Liver (tissue), 8 donors: ENCODE measurements at regions not wholly inside any gene's neighbourhood (a gene's known extent, or its start where the extent isn't known, plus 50 kb on each side); places are given as distances from the start of the nearest gene placed in this dataset.

Experiments used
- DNase-seq: peaks from one replicate; pipeline ENCODE4 v3.0.0-alpha.2; 2017; ENCODE audit warnings: low spot score
- H3K27ac ChIP-seq, 2 donors: one replicate each; pipeline ENCODE4 v1.7.0; 2013; ENCODE audit warnings: inconsistent platforms in 2 of 2, low read length in 2 of 2, control low read depth in 1 of 2, low read depth in 1 of 2, mild to moderate bottlenecking in 1 of 2
- H3K27me3 ChIP-seq, 4 donors: one replicate each; pipeline versions ENCODE4 v1.6.1 to v1.7.0; 2013; ENCODE audit warnings: low read length in 3 of 4, inconsistent platforms in 1 of 4, mild to moderate bottlenecking in 1 of 4, moderate library complexity in 1 of 4; ENCODE audit not compliant: control insufficient read depth in 4 of 4, insufficient read depth in 4 of 4
- H3K36me3 ChIP-seq, 4 donors: one replicate each; pipeline versions ENCODE4 v1.6.1 to v1.7.0; 2013; ENCODE audit warnings: low read length in 3 of 4, mild to moderate bottlenecking in 3 of 4, low read depth in 1 of 4, moderate library complexity in 1 of 4; ENCODE audit not compliant: control insufficient read depth in 4 of 4, insufficient read depth in 3 of 4
- H3K4me1 ChIP-seq, 4 donors: one replicate each; pipeline versions ENCODE4 v1.6.1 to v1.7.0; 2013; ENCODE audit warnings: low read length in 3 of 4, mild to moderate bottlenecking in 3 of 4, moderate library complexity in 1 of 4; ENCODE audit not compliant: control insufficient read depth in 4 of 4, insufficient read depth in 4 of 4
- H3K4me3 ChIP-seq, 3 donors: one replicate each; pipeline versions ENCODE4 v1.6.1 to v1.7.0; 2013; ENCODE audit warnings: low read length in 3 of 3, control low read depth in 1 of 3, low read depth in 1 of 3, mild to moderate bottlenecking in 1 of 3
- H3K9ac ChIP-seq, 2 donors: one replicate each; pipeline ENCODE4 v1.7.0; 2013; ENCODE audit warnings: low read length in 2 of 2, mild to moderate bottlenecking in 2 of 2, moderate library complexity in 2 of 2, control low read depth in 1 of 2, low read depth in 1 of 2
- H3K9me3 ChIP-seq, 4 donors: one replicate each; pipeline versions ENCODE4 v1.6.1 to v1.7.0; 2013; ENCODE audit warnings: low read length in 3 of 4; ENCODE audit not compliant: control insufficient read depth in 4 of 4
- EGR1 ChIP-seq, 2 donors: IDR thresholded peaks; 2 replicates each; pipeline ENCODE4 v1.6.1; 2016 to 2018; ENCODE audit warnings: antibody characterized with exemption in 2 of 2, low read depth in 2 of 2
- FOXA1 ChIP-seq: IDR thresholded peaks from 2 replicates; pipeline ENCODE4 v1.6.1; 2016; ENCODE audit warnings: antibody characterized with exemption
- FOXA2 ChIP-seq: IDR thresholded peaks from 2 replicates; pipeline ENCODE4 v1.6.1; 2016; ENCODE audit warnings: antibody characterized with exemption
- HNF4A ChIP-seq, 2 donors: conservative IDR thresholded peaks; 2 replicates each; pipeline ENCODE4 v1.6.1; 2016; ENCODE audit warnings: antibody characterized with exemption in 2 of 2, mild to moderate bottlenecking in 2 of 2
- JUND ChIP-seq, 2 donors: IDR thresholded peaks; 2 replicates each; pipeline ENCODE4 v1.6.1; 2016; ENCODE audit warnings: antibody characterized with exemption in 2 of 2
- NR2F2 ChIP-seq: IDR thresholded peaks from 2 replicates; pipeline ENCODE4 v1.6.1; 2016; ENCODE audit warnings: antibody characterized with exemption
- RAD21 ChIP-seq, 2 donors: IDR thresholded peaks; 2 replicates each; pipeline ENCODE4 v1.6.1; 2016; ENCODE audit warnings: antibody characterized with exemption in 2 of 2, mild to moderate bottlenecking in 2 of 2
- REST ChIP-seq: IDR thresholded peaks from 2 replicates; pipeline ENCODE4 v1.6.1; 2016; ENCODE audit warnings: antibody characterized with exemption, mild to moderate bottlenecking
- RXRA ChIP-seq, 2 donors: IDR thresholded peaks; 2 replicates each; pipeline ENCODE4 v1.6.1; 2017 to 2018; ENCODE audit warnings: antibody characterized with exemption in 2 of 2, mild to moderate bottlenecking in 1 of 2
- SP1 ChIP-seq: IDR thresholded peaks from 2 replicates; pipeline ENCODE4 v1.6.1; 2018; ENCODE audit warnings: antibody characterized with exemption, mild to moderate bottlenecking
- TAF1 ChIP-seq: conservative IDR thresholded peaks from 2 replicates; pipeline ENCODE4 v1.6.1; 2016; ENCODE audit warnings: antibody characterized with exemption, mild to moderate bottlenecking
- YY1 ChIP-seq: IDR thresholded peaks from 2 replicates; pipeline ENCODE4 v1.6.1; 2016; ENCODE audit warnings: antibody characterized with exemption, mild to moderate bottlenecking
- ZBTB33 ChIP-seq: IDR thresholded peaks from 2 replicates; pipeline ENCODE4 v1.6.1; 2016; ENCODE audit warnings: antibody characterized with exemption
- WGBS: extraction: QIAGEN DNeasy Blood & Tissue Kit; methylation state at CpG from one replicate; pipeline ENCODE4 v1.1.7; 2013; 5-methylcytosine and 5-hydroxymethylcytosine counted together
- TF ChIP-seq, protein P1 (sequence below): IDR thresholded peaks from 2 replicates; pipeline ENCODE4 v1.6.1; 2016; ENCODE audit warnings: antibody characterized with exemption
- TF ChIP-seq, protein P2 (sequence below): IDR thresholded peaks from 2 replicates; pipeline ENCODE4 v1.6.1; 2016; ENCODE audit warnings: antibody characterized with exemption
- TF ChIP-seq, protein P3 (sequence below): fragments of 150-350 bp; IDR thresholded peaks from 2 replicates; pipeline ENCODE4 v1.5.1; 2017; ENCODE audit warnings: improper control_type of control experiment, low read depth, low read length; ENCODE audit not compliant: missing input control
- donor health status: healthy.
- donor health status: healthy.
- donor health status: healthy.
- donor health status: healthy.
- donor health status: healthy.

DNA sequence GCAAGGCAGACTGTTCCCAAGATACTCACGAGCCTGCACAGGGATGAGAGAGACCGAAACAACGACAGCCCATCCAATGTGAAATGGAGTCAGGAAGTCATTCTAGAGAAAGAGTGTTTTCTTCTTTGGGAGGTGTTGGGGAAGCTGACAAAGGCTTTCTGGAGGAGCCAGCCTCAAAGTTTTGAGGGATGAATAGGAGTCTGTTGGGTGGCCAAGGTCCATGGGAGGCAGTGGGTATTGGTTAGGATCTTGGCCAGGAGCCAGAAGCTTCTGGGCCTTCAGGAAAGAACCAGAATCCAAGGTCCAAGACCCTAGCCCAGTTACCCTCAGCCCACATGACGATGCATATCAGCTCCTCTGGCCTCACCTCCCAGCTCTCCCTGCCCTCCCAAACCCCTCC, 59.9 kb upstream of the SHISAL1 start:
- TF ChIP-seq FOXA2 (no peak), HNF4A (conservative IDR thresholded peaks at IDR 0.05) (no peak), FOXA1 (no peak), RXRA (IDR thresholded peaks at IDR 0.05) (no peak)
- TF ChIP-seq, protein P1, sequence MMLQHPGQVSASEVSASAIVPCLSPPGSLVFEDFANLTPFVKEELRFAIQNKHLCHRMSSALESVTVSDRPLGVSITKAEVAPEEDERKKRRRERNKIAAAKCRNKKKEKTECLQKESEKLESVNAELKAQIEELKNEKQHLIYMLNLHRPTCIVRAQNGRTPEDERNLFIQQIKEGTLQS = no peak
- H3K9me3 ChIP-seq = peaks cover 1 to 6% (median 2%) of the 10 kb centered on the region in 4 donors
- no peaks in the 10 kb centered on the region for H3K36me3 ChIP-seq
- WGBS = 88% methylated on average over 4 of the region's 4 CpGs
- H3K27me3 ChIP-seq = no peaks in the 10 kb centered on the region
- DNase-seq = no peak
- no peaks in the 10 kb centered on the region for H3K4me1 ChIP-seq
- H3K27ac ChIP-seq = no peak overlapping the region
- no peak overlapping the region for H3K4me3 ChIP-seq
- no peak overlapping the region for H3K9ac ChIP-seq

GRCh38 chr22:44371741-44372525, 59.2 kb upstream of the SHISAL1 start:
- TF ChIP-seq EGR1 (IDR thresholded peaks at IDR 0.05; ENCODE audit: low read depth in 2 of 2) (no peak), TAF1 (no peak), YY1 (no peak), NR2F2 (no peak), FOXA2 (no peak), RAD21 (IDR thresholded peaks at IDR 0.05) (no peak), RXRA (IDR thresholded peaks at IDR 0.05) (no peak), JUND (IDR thresholded peaks at IDR 0.05) (no peak), FOXA1 (no peak), ZBTB33 (no peak), SP1 (no peak), REST (no peak)
- TF ChIP-seq, protein P1 = no peak
- TF ChIP-seq, protein P2, sequence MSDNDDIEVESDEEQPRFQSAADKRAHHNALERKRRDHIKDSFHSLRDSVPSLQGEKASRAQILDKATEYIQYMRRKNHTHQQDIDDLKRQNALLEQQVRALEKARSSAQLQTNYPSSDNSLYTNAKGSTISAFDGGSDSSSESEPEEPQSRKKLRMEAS = no peak
- TF ChIP-seq, protein P3, sequence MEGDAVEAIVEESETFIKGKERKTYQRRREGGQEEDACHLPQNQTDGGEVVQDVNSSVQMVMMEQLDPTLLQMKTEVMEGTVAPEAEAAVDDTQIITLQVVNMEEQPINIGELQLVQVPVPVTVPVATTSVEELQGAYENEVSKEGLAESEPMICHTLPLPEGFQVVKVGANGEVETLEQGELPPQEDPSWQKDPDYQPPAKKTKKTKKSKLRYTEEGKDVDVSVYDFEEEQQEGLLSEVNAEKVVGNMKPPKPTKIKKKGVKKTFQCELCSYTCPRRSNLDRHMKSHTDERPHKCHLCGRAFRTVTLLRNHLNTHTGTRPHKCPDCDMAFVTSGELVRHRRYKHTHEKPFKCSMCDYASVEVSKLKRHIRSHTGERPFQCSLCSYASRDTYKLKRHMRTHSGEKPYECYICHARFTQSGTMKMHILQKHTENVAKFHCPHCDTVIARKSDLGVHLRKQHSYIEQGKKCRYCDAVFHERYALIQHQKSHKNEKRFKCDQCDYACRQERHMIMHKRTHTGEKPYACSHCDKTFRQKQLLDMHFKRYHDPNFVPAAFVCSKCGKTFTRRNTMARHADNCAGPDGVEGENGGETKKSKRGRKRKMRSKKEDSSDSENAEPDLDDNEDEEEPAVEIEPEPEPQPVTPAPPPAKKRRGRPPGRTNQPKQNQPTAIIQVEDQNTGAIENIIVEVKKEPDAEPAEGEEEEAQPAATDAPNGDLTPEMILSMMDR = no peak
- Histone ChIP-seq H3K9ac (no peak overlapping the region), H3K9me3 (peaks cover 1 to 6% (median 2%) of the 10 kb centered on the region in 4 donors), H3K27me3 (no peaks in the 10 kb centered on the region), H3K4me3 (no peak overlapping the region), H3K4me1 (no peaks in the 10 kb centered on the region), H3K27ac (no peak overlapping the region), H3K36me3 (no peaks in the 10 kb centered on the region)
- 92% methylated on average over 3 of the region's 3 CpGs for WGBS
- DNase-seq = no peak
